ENCODE measurements at regions not wholly inside any gene's neighbourhood (a gene's known extent, or its start where the extent isn't known, plus 50 kb on each side); places are given as distances from the start of the nearest gene placed in this dataset.
"Not testable (repeated sequence)": the region's sequence is repeated elsewhere in the genome, so short reads cannot be mapped to it uniquely, and the experiment has no call there.

DNA sequence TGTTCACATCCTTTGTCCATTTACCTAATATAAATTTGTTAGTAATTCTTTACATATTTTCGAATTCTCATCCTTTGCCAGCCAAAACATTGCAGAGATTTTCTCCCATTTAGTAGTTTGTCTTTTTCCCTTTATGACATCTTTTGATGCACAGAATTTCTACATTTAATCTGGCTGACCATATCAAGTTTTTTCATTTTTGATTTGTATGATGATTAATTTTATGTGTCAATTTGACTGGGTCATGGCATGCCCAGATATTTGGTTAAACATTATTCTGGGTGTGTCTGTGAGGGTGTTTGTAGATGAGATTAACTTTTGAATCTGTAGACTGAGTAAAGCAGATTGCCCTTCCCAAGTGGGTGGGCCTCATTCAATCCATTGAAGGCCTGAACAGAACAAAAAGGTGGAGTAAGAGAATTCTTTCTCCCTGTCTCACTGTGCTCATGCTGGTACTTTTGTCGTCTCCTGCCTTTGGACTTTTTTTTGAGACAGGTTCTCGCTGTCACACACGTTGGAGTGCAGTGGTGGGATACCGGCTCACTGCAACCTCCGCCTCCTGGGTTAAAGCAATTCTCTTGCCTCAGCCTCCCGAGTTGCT is 72.1 kb upstream of the EPB41L1 start:
- DNase-seq = no peak

DNA sequence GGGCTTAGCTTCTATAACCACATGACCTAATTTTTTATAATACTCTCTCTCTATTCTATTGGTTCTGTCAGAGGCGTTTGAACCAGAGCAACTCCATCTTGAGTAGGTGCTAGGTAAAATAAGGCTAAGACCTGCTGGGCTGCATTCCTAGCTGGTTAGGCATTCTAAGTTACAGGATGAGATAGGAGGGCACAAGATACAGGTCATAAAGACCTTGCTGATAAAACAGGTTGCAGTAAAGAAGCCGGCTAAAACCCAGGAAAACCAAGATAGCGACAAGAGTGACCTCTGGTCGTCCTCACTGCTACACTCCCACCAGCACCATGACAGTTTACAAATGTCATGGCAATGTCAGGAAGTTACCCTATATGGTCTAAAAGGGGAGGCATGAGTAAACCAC is 71.3 kb upstream of the EPB41L1 start:
- DNase-seq = not testable (repeated sequence)

DNA sequence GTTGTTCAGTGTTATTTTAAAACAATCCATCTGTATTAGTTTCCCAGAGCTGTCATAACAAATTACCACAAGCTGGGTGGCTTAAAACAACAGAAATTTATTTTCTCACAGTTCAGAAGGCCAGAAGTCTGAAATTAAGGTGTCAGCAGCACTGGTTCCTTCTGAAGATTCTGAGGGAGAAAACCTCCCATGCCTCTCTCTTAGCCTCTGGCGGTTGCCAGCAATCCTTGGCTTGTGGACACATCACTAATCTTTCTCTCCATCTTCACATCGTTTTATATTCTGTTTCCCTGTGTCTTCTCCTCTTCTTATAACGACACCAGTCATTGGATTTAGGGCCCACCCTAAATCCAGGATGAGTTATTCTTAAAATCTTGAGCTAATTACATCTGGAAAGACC is 70.2 kb upstream of the EPB41L1 start:
- no peak for DNase-seq

DNA sequence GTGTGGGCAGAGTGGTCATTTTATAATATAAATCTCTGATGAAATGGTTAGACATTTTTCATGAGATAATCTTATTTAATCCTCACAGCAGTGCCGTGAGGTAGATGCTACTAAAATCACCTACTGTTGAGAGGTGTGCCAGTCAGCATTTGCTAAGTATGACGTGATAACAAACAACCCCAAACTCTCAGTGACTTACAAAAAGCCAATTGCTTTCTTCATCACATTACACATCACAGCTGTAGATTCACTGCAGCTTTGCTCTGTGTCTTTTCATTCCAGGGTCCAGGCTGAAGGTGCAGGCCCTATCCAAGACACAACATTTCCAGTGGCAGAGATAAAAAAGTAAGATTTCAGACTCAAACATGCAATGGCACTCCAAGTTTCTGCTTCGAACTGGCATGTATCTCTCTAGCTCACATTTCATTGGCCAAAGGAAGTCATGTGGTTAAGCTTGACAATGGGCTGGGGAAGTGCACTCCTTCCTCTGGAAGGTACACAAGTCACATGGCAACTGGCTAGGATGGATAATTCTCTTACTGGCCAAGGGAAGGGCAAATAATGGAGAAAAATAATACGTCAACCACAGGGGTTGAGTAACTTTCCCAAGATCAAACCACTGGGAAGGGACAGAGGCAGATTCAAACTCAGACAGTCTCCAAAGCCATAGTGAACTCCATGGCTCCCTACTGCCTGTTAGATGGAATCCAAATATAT is 69.5 kb upstream of the EPB41L1 start:
- no peak for DNase-seq

DNA sequence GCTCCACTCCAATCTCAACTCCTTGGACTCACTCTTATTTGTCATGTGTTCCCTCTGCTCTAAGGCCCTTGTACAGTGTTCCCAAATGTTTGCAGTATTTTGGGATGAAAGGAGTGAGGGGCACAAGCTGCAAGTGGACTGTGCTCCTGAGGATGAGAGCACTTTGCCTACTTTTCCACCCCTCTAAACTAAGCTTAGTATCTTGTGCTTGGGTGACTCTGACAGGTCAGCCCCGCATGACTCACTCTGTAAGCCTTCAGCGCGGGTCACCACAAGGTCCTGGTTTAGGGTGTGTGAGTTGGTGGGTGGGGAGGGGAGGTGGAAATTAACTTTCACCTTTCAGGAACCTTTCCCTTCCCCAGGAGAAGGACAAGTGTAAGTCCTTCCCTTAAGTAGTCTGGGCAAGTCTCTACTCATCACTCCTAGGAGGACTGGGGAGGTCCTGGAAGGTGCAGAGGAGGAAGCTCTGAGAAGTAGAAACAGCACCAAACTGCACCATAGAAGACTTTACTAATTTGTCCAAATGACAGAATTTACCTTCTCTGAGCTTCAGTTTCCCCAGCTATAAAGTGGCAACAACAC is 68.8 kb upstream of the EPB41L1 start:
- DNase-seq = no peak

DNA sequence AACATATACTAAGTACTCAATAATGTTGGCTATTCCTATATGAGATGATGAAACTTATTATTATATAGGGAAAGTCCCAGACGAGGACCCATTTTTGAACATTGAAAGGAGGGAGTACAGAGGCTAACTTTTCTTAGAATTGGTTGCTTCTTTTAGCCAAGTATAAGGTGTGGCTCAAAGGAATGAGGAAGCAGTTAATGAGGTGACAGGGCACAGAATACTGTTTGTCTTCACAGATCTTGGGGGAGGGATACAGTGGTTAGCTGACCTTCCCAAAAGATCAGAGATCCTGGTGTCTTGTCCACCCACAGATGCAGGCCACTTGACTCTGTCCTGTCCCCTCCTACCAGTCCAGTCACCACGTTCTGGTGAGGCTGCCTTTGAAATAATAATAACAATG is 67.8 kb upstream of the EPB41L1 start:
- DNase-seq = no peak

- no peak for DNase-seq
These were observed 64.3 kb upstream of the EPB41L1 start for GRCh38 chr20:36090223-36090622.

- DNase-seq = no peak
These were observed 62.8 kb upstream of the EPB41L1 start for GRCh38 chr20:36091561-36092397.

GRCh38 chr20:36092398-36093024 is 62.0 kb upstream of the EPB41L1 start:
- DNase-seq = peak in 1 of 2 donors; percentile 7

DNA sequence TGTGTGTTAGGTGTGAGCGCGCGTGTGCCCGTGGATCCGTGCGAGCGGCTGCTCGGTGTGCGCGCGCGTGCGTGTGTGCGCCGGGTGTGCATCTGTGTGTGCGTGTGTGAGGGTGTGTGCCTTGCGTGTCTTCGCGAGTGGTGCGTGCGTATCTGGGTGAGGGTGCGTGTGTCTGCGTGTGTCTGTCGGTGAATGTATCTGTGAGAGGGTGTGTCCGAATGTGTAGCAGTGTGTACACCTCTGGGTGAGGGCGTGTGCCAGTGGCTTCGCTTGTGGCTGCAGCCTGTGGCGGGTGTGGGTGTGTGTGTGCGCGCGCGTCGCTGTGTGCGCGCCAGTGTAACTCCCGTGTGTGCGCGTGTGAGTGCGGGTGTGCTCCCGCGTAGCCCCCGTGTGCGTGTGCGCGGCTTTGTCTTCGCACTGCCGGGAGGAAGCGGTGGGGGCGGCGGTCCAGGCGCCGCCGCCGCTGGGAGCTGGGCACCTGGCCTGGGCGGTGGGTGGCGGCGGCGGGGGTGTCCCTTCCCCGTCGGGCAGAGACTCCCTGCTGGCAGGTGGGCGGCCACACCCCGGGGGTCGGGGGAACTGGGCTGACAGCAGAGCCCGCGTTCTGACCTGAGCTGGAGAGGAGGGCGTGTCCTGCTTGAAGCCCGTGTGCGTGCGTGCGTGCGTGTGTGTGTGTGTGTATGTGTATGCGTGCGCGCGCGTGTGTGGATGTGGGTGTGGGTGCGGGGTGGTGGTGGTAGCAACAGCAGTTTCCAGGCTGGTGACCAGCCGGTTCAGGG is 61.3 kb upstream of the EPB41L1 start:
- peak in 1 of 2 donors; percentile 11 for DNase-seq

DNA sequence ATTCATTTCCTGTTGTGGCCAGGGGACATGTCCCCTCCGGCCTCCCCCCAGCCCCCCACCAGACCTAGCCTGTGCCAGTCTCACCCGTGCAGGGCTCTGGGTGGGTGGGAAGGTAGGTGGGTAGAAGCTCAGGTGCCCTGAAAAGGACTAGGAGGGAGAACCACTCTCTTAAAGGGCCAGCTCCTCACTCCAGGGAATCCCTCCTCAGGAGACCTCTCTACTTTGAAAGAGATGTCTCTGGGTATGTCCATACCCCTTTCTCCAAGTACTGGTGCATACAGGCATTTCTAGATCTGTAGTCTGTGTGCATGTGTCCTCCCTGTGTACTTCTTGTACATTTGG is 60.8 kb upstream of the EPB41L1 start:
- no peak for DNase-seq

- no peak for DNase-seq
These were observed 60.0 kb upstream of the EPB41L1 start for GRCh38 chr20:36094497-36094896.

DNA sequence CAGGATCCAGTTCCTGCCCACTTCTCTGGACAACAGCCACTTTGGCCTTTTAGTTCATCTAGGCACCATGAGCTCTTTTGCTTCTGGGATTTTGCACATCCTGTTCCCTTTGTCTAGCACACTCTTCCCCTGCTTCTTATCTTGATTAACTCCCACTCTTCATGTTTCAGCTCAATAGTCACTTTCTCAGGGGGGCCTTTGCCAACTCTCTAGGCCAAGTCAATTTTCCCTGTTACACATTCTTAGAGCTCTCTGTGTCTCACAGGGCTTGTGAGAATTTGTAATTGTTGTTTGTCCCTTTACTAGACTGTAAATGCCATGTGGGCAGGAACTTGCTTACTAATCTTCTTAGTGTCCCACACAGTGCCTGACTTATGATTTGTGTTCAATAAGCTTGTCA is 58.1 kb upstream of the EPB41L1 start:
- no peak for DNase-seq

DNA sequence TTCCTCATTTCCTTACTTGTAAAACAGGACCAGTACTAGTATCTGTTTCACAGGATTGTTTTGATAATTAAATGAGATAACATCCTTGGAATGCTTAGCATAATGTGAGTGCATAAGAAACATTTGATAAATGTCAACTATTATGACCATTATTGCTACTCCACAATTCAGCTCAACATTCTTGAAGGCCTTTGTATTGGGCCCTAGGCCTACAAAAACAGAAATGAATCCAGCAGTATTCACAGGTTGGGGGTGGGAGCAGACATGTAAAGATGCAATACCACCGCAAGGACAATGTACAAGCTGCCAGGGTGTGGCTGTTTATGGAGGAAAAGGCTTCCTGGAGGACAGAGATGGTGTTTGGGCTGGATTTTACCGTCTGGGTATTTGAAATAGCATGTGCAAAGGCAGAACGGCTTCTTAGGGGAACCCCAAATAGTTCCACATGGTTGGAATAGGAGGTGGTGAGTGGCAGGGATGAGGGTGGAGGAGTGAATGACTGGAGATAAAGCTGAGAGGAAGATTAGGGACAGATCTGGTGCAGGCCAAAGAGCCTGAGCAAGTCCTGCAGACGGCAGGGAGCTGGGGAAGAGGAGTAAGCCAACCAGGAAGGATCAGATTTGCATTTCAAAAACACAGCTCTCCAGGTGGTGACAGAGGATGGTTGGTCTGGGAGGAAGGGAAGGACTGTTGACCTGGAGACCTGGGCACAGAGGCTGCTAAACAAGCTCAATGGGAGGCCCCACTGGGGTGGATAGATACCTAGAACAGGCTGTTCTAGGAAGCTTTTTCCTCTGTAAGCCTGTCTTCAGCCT is 57.0 kb upstream of the EPB41L1 start:
- no peak for DNase-seq

GRCh38 chr20:36098364-36098763 is 56.2 kb upstream of the EPB41L1 start:
- no peak for DNase-seq

- DNase-seq = no peak
These were observed 55.4 kb upstream of the EPB41L1 start for GRCh38 chr20:36099106-36099505.

- no peak for DNase-seq
These were observed 53.3 kb upstream of the EPB41L1 start for GRCh38 chr20:36101192-36101591.

GRCh38 chr20:36102306-36102705 is 52.2 kb upstream of the EPB41L1 start:
- no peak for DNase-seq

GRCh38 chr20:36102809-36103596 is 51.5 kb upstream of the EPB41L1 start:
- no peak for DNase-seq

DNA sequence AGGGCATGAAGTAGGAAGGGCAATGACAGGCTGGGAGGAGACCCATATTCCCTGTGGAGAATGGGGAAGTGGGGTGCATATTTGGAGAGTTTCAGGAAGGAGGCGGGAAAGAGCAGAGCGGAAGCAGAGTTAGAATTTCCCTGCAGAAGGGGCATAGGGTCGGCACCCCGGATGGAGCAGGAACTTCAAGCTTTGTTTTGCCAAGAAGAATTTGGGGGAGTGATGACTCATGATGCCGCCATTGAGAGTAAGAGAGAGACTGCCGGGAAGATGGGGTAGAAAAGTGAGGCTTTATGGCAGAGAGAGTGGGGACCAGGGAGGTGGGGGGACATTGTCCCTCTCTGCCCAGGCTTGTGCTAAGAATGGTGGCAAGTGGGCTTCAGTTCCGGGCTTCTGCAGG is 50.3 kb upstream of the EPB41L1 start:
- no peak for DNase-seq
